RWPE1 (cell line): ENCODE measurements at regions not wholly inside any gene's neighbourhood (a gene's known extent, or its start where the extent isn't known, plus 50 kb on each side); places are given as distances from the start of the nearest gene placed in this dataset.

Experiments used
- CTCF ChIA-PET: fragments of 350-600 bp; sonication (Branson Sonifier 250); formaldehyde crosslinking; extraction: SDS; loops from one replicate; lab custom pipeline; 2021; lab: Yijun Ruan, JAX
- POLR2A ChIA-PET: fragments of 400-600 bp; formaldehyde crosslinking; extraction: SDS; loops from one replicate; lab custom pipeline; 2020; ENCODE audit warnings: antibody characterized with exemption; ENCODE audit not compliant: low non-redundant PET; lab: Yijun Ruan, JAX
- DNase-seq: peaks from one replicate; pipeline ENCODE4 v3.0.0; 2012; ENCODE audit warnings: low spot score
- H3K27ac ChIP-seq: fragments of 450-650 bp; 2 replicates; pipeline ENCODE4 v1.5.1; 2017
- CTCF ChIP-seq: fragments of 450-650 bp; conservative IDR thresholded peaks from 2 replicates; pipeline ENCODE4 v1.5.1; 2017; ENCODE audit warnings: low read depth, mild to moderate bottlenecking

DNA sequence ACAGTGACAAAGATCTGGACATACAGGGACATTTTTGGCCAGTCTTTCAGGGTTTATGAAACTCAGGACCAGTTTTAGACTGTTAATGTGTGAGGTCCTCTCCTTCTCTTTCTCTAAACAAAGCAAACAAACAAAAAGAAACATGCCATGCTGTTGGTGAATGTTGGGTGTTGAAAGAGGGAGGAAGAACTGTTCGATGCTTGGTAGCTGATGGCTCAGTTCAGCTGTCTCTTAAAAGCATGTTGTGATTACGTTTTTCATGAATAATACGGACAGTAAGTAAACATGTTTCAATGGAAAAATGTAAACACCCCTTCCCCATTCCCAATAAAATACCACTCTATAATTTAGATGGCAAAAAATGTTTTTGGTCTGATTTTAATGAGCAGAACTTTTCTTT lies 219.1 kb downstream of the SEC23IP start:
- POLR2A ChIA-PET: no interaction called here
- no peak overlapping the region for H3K27ac ChIP-seq
- DNase-seq: no peak
- no peak for TF ChIP-seq CTCF
- CTCF ChIA-PET: no interaction called here

GRCh38 chr10:120112809-120113208 lies 220.3 kb downstream of the SEC23IP start:
- no peak for TF ChIP-seq CTCF
- POLR2A ChIA-PET: no interaction called here
- no peak for DNase-seq
- no peak overlapping the region for H3K27ac ChIP-seq
- CTCF ChIA-PET: no interaction called here

DNA sequence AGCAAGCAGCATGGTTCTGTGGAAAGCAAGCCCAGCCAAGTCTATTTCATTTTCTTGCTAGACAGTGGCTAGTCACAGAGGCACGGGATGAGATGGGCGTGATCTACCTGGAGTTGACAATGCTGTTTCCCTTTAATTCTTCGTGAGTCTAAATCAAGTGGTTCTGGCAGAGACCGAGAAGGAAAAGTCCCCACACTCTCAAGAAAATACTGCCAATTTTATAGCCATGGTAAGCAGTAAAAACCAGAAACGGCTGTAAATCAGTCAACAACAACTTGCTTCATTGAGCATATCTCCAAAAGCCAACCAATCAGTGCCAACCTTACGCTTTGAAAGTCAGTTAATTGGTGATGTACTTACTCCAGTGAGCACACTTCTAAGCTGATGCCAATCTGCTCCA lies 223.4 kb downstream of the SEC23IP start:
- no peak for DNase-seq
- no peak for TF ChIP-seq CTCF
- CTCF ChIA-PET: no interaction called here
- no peak overlapping the region for H3K27ac ChIP-seq
- POLR2A ChIA-PET: no interaction called here

GRCh38 chr10:120121768-120122167 lies 229.2 kb downstream of the SEC23IP start:
- no peak for DNase-seq
- ChIA-PET CTCF (interaction anchor here (0.6 kb wide), 1 partner anchor 60 kb away, joined by 3 read pairs; no protein-coding TSS in a partner anchor), POLR2A (no interaction called here)
- H3K27ac ChIP-seq: no peak overlapping the region
- no peak for TF ChIP-seq CTCF

GRCh38 chr10:120131183-120131582 lies 238.7 kb downstream of the SEC23IP start:
- ChIA-PET POLR2A (no interaction called here), CTCF (no interaction called here)
- peak; percentile 50 for DNase-seq
- no peak for TF ChIP-seq CTCF
- H3K27ac ChIP-seq: no peak overlapping the region

DNA sequence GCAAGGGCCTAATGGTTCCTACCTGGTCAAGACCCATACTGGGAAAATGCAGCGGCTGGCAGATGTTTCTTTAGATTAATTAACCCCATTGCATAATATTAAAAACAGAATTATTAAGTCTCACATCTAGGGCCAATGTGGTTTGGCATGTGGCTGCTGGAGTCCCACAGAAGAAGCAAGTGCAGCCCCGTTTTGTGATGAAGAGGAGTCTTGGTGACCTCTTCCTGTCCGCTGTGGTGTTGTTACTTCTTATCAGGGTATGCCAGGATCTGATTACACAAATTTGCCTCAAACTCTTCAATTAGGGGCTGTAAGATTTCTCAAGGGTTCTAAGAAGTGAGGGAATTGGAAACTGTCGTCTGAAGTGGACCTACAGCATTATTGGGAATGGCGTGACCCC lies 240.3 kb downstream of the SEC23IP start:
- DNase-seq: no peak
- ChIA-PET POLR2A (no interaction called here), CTCF (no interaction called here)
- no peak overlapping the region for H3K27ac ChIP-seq
- no peak for TF ChIP-seq CTCF

GRCh38 chr10:120138689-120139088 lies 246.2 kb downstream of the SEC23IP start:
- TF ChIP-seq CTCF: no peak
- ChIA-PET POLR2A (no interaction called here), CTCF (no interaction called here)
- H3K27ac ChIP-seq: no peak overlapping the region
- no peak for DNase-seq
